ENCODE measurements at regions not wholly inside any gene's neighbourhood (a gene's known extent, or its start where the extent isn't known, plus 50 kb on each side); places are given as distances from the start of the nearest gene placed in this dataset.

- Mint-ChIP-seq H3K27ac (no peak overlapping the region), H3K4me1 (no peaks in the 10 kb centered on the region), H3K36me3 (ENCODE audit: low read depth) (no peaks in the 10 kb centered on the region), H3K27me3 (ENCODE audit: insufficient read depth, low read depth, poor library complexity) (peaks cover 8% of the 10 kb centered on the region), H3K9me3 (peaks cover 7% of the 10 kb centered on the region; the same call in 2 of the 3 replicates), H3K4me3 (no peak overlapping the region)
- no peak for TF ChIP-seq NANOG (IDR thresholded peaks at IDR 0.05; ENCODE audit: borderline replicate concordance)
- TF ChIP-seq CREB1 (CRISPR knock-in tag; IDR thresholded peaks at IDR 0.05; ENCODE audit: low read depth): no peak
- no peak for TF ChIP-seq STAT1 (IDR thresholded peaks at IDR 0.05; ENCODE audit: unreplicated experiment)
- Histone ChIP-seq H3K4me1 (ENCODE audit: insufficient read depth) (no peaks in the 10 kb centered on the region), H3K9me2 (ENCODE audit: insufficient read depth) (peaks cover 5% of the 10 kb centered on the region; the same call in 1 of the 2 replicates), H3K79me2 (replicated peaks; ENCODE audit: insufficient read depth) (no peaks in the 10 kb centered on the region), H3F3A (replicated peaks; ENCODE audit: low read depth) (no peaks in the 10 kb centered on the region), H3K27me3 (ENCODE audit: insufficient read depth) (no peaks in the 10 kb centered on the region), H3K4me3 (no peak overlapping the region), H4K20me1 (replicated peaks; ENCODE audit: insufficient read depth) (no peaks in the 10 kb centered on the region), H3K36me3 (ENCODE audit: insufficient read depth) (no peaks in the 10 kb centered on the region), H3K4me2 (no peak overlapping the region), H3K27ac (ENCODE audit: low read depth) (no peak overlapping the region), H2AFZ (no peak overlapping the region)
- no peak for DNase-seq (ENCODE audit: low spot score)
- ATAC-seq: no peak
Observed at GRCh38 chr6:165941249-165941775, 226.3 kb downstream of the TBXT start.

GRCh38 chr6:165940366-165940765 is 227.3 kb downstream of the TBXT start:
- H3K4me3 ChIP-seq: no peak overlapping the region
- peak overlapping the region; percentile 69; the same call in 1 of the 2 replicates for H2AFZ ChIP-seq
- no peaks in the 10 kb centered on the region for H3K79me2 ChIP-seq (replicated peaks; ENCODE audit: insufficient read depth)
- DNase-seq (ENCODE audit: low spot score) (no peak), ATAC-seq (no peak)
- Mint-ChIP-seq H3K9me3 (peaks cover 7% of the 10 kb centered on the region; the same call in 2 of the 3 replicates), H3K4me1 (no peaks in the 10 kb centered on the region), H3K36me3 (ENCODE audit: low read depth) (no peaks in the 10 kb centered on the region), H3K27ac (no peak overlapping the region), H3K4me3 (no peak overlapping the region), H3K27me3 (ENCODE audit: insufficient read depth, low read depth, poor library complexity) (peaks cover 8% of the 10 kb centered on the region)
- no peaks in the 10 kb centered on the region for H3K4me1 ChIP-seq (ENCODE audit: insufficient read depth)
- H3K9me2 ChIP-seq (ENCODE audit: insufficient read depth): peaks cover 6% of the 10 kb centered on the region; the same call in 1 of the 2 replicates
- no peak overlapping the region for H3K27ac ChIP-seq (ENCODE audit: low read depth)
- H4K20me1 ChIP-seq (replicated peaks; ENCODE audit: insufficient read depth): no peaks in the 10 kb centered on the region
- H3K27me3 ChIP-seq (ENCODE audit: insufficient read depth): no peaks in the 10 kb centered on the region
- H3F3A ChIP-seq (replicated peaks; ENCODE audit: low read depth): no peaks in the 10 kb centered on the region
- H3K36me3 ChIP-seq (ENCODE audit: insufficient read depth): no peaks in the 10 kb centered on the region
- no peak overlapping the region for H3K4me2 ChIP-seq
- TF ChIP-seq CREB1 (CRISPR knock-in tag; IDR thresholded peaks at IDR 0.05; ENCODE audit: low read depth) (no peak), STAT1 (IDR thresholded peaks at IDR 0.05; ENCODE audit: unreplicated experiment) (no peak), CTCF (conservative IDR thresholded peaks at IDR 0.05; ENCODE audit: low read depth in 2 of 2) (no peak), ZNF331 (CRISPR knock-in tag; IDR thresholded peaks at IDR 0.05; ENCODE audit: low read depth) (no peak), JUNB (IDR thresholded peaks at IDR 0.05; ENCODE audit: unreplicated experiment) (no peak), EZH2 (IDR thresholded peaks at IDR 0.05; ENCODE audit: low read depth, unreplicated experiment) (no peak), EZH2phosphoT487 (IDR thresholded peaks at IDR 0.05; ENCODE audit: unreplicated experiment) (no peak), POLR2AphosphoS5 (IDR thresholded peaks at IDR 0.05; ENCODE audit: low read depth) (no peak), NANOG (IDR thresholded peaks at IDR 0.05; ENCODE audit: borderline replicate concordance) (no peak), ZNF114 (CRISPR knock-in tag; IDR thresholded peaks at IDR 0.05) (no peak)
- TF ChIP-seq, protein P1, sequence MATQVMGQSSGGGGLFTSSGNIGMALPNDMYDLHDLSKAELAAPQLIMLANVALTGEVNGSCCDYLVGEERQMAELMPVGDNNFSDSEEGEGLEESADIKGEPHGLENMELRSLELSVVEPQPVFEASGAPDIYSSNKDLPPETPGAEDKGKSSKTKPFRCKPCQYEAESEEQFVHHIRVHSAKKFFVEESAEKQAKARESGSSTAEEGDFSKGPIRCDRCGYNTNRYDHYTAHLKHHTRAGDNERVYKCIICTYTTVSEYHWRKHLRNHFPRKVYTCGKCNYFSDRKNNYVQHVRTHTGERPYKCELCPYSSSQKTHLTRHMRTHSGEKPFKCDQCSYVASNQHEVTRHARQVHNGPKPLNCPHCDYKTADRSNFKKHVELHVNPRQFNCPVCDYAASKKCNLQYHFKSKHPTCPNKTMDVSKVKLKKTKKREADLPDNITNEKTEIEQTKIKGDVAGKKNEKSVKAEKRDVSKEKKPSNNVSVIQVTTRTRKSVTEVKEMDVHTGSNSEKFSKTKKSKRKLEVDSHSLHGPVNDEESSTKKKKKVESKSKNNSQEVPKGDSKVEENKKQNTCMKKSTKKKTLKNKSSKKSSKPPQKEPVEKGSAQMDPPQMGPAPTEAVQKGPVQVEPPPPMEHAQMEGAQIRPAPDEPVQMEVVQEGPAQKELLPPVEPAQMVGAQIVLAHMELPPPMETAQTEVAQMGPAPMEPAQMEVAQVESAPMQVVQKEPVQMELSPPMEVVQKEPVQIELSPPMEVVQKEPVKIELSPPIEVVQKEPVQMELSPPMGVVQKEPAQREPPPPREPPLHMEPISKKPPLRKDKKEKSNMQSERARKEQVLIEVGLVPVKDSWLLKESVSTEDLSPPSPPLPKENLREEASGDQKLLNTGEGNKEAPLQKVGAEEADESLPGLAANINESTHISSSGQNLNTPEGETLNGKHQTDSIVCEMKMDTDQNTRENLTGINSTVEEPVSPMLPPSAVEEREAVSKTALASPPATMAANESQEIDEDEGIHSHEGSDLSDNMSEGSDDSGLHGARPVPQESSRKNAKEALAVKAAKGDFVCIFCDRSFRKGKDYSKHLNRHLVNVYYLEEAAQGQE (IDR thresholded peaks at IDR 0.05; ENCODE audit: unreplicated experiment): no peak
- TF ChIP-seq, protein P2, sequence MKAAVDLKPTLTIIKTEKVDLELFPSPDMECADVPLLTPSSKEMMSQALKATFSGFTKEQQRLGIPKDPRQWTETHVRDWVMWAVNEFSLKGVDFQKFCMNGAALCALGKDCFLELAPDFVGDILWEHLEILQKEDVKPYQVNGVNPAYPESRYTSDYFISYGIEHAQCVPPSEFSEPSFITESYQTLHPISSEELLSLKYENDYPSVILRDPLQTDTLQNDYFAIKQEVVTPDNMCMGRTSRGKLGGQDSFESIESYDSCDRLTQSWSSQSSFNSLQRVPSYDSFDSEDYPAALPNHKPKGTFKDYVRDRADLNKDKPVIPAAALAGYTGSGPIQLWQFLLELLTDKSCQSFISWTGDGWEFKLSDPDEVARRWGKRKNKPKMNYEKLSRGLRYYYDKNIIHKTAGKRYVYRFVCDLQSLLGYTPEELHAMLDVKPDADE (IDR thresholded peaks at IDR 0.05): no peak

Measured in GM23338 (cell line).